NCI-H510A treated with DMSO at 0.1 percent for 48 hours (cell line): ENCODE measurements at regions not wholly inside any gene's neighbourhood (a gene's known extent, or its start where the extent isn't known, plus 50 kb on each side); places are given as distances from the start of the nearest gene placed in this dataset.
"Not testable (repeated sequence)": the region's sequence is repeated elsewhere in the genome, so short reads cannot be mapped to it uniquely, and the experiment has no call there.

ENCODE experiments used
- DNase-seq: peaks from one replicate; lab custom pipeline; 2025; lab: John Stamatoyannopoulos, UW

DNA sequence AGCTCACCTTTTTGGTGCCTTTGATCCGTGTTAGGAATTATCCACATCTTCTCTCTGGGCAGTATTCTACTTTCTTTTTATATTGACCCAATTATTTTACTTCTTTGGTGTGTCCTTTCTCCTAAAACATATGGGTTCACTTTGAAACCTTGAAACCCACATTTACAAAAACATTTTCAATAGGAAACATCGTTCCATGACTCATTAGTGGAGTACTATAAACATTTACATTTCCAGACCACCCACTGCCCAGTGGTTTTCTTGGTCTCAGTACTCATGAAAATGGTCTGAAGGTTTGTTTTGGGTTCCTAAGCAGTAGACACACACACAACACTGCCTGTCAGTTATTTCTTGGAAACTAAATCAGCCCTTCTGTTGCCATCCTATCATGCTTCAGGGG, 111.7 kb upstream of the LPCAT1 start:
- not testable (repeated sequence) for DNase-seq

DNA sequence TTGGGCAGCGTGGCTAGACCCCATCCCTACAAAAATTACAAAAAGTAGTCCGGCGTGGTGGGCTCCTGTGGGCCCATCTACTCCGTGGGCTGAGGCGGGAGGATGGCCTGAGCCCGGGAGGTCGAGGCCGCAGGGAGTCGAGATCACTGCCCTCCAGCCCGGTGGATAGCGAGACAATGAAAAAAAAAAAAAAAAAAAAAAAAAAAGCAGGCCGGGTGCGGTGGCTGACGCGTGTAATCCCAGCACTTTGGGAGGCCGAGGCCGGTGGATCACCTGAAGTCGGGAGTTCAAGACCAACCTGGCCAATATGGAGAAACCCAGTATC, 110.5 kb upstream of the LPCAT1 start:
- no peak for DNase-seq

DNA sequence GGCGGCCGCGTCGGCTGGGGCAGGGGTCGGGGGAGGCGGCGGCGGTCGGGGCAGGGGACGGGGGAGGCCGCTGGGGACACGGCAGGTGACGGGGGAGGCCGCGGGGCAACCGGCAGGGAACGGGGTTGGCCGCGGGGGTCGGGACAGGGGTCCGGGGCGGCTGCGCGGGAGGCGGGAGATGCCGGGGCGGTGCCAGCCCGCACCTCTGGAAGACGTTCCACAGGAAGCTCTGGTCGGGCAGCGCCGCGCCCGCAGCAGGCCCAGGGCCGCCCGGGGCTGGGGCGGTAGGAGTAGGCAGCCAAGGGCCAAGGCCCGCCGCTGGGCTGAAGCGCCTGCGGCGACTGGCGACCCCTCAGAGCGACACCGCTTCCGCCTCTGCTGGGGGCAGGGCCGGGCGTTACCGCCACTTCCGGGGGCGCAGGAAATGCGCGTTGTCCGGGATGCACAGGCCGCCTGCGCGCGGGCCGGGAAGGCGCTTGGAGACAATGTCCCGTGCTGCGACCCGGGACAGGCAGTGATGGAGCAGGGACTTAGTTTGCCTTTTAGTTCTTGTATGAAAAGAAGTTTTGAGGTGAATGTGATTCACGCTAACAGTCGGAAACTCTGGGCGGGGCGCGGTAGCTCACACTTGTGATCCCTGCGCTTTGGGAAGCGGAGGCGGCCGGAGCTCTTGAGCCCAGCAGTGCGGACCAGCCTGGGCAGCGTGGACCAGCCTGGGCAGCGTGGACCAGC, 110.0 kb upstream of the LPCAT1 start:
- peak; percentile 70 for DNase-seq

DNA sequence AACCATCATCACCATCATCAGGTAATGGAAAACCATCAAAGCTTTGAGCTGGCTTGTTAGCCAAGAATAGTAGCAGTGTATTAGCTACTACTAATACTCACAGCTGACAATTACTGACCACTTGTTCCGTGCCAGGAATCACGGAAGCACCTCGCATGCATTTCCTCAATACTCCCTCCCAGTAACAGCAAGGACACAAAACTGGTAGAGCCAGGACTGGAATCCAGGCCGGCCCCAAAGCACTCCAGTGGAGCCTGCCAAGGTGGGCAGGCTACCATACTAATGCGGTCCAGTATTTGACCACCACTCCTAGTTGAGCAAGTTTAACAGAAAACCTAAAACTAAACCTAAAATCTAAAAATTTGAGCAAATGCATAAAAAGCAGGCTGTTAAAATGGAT, 107.2 kb upstream of the LPCAT1 start:
- DNase-seq, result not testable (repeated sequence)

DNA sequence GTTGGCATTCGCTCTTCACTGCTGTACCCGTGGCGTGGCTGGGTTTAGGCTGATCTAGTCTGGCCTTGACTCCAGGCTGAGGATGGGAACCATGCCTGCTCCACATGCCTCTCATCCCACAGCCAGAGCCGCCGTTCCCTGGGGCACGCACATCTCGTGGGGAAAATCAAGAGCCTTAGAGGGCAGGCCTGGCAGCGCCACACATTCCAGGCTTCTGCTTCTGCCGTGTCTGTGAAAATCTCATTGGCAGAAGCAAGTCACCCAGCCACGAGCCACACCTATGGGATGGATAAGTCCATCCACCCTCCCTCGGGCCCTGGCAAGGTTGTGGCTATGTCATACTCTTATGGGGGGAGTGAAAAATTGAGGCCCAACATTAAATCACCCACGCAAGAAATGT, 102.6 kb upstream of the LPCAT1 start:
- not testable (repeated sequence) for DNase-seq

DNA sequence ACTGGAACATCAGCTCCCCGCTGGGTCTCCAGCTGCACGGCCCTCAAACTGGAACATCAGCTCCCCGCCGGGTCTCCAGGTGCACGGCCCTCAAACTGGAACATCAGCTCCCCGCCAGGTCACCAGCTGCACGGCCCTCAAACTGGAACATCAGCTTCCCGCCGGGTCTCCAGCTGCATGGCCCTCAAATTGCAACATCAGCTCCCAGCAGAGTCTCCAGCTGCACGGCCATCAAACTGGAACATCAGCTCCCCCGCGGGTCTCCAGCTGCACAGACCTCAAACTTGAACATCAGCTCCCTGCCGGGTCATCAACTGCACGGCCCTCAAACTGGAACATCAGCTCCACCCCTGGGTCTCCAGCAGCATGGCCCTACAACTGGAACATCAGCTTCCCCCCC, 95.8 kb upstream of the LPCAT1 start:
- not testable (repeated sequence) for DNase-seq

DNA sequence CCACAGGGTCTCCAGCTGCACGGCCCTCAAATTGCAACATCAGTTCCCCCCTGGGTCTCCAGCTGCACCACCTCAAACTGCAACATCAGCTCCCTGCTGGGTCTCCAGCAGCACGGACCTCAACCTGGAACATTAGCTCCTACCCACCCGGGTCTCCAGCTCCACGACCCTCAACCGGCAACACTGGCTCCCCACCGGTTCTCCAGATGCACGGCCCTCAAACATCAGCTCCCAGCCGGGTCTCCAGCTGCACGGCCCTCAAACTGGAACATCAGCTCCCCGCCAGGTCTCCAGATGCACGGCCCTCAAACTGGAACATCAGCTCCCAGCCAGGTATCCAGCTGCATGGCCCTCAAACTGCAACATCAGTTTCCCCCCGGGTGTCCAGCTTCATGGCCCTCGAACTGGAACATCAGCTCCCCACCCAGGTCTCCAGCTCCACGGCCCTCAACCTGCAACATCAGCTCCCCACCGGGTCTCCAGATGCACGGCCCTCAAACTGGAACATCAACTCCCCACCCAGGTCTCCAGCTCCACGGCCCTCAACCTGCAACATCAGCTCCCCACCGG, 94.6 kb upstream of the LPCAT1 start:
- not testable (repeated sequence) for DNase-seq

DNA sequence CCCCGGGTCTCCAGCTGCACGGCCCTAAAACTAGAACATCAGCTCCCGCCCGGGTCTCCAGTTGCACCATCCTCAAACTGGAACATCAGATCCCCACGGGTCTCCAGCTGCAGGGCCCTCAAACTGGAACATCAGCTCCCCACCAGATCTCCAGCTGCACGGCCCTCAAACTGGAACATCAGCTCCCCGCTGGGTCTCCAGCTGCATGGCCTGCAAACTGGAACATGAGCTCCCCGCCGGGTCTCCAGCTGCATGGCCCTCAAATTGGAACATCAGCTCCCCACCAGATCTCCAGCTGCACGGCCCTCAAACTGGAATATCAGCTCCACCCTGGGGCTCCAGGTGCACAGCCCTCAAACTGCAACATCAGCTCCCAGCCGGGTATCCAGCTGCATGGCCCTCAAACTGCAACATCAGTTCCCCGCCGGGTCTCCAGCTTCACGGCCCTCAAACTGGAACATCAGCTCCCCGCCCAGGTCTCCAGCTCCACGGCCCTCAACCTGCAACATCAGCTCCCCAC, 93.5 kb upstream of the LPCAT1 start:
- DNase-seq, result not testable (repeated sequence)

DNA sequence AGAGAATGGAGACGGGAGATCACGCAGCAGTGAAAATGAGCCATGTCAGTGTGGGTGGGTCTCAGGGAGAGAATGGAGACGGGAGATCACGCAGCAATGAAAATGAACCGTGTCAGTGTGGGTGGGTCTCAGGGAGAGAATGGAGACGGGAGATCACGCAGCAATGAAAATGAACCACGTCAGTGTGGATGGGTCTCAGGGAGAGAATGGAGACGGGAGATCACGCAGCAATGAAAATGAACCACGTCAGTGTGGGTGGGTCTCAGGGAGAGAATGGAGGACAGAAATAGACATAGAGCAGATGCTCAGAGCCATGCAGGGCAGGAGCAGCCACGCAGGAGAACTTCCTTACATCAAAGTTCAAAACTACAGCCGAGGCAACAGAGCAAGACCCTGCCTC, 89.8 kb upstream of the LPCAT1 start:
- DNase-seq, result not testable (repeated sequence)

DNA sequence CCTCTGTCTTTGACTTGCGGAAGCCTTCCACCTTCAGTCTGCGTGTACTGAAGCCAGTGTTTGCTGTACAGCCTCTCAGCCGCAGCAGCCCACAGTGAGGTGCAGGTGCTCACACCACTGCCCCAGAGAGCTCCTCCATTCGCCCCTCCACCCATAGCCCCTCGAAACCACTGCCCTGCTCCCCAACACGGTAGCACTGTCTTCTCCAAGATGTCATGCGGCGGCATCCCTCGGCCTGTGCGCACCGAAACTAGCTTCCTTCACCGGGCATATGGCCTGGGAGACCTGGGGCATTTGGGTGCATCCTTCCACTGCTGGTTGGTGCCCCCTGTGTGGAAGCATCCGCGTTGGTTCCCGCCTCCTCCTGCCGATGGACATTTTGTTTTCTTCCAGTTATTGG, 86.8 kb upstream of the LPCAT1 start:
- not testable (repeated sequence) for DNase-seq

DNA sequence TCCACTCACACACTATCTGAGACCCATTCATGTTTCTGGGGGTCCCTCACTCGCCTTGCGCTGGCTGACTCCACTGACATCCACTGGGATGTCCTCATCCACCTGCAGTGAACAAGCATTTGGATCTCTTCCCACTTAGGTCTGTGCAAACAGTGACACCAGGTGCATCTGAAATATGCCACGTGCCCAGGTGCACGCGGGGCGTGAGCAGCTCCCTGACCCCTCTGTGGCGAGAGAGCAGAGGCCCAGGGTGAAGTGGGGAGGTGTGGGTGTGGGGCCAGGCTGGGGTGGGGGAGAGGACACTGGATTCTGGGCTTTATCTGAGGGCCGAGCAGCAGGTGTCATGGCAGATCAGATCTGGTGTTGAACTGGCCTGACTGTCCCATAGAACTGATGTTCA, 85.4 kb upstream of the LPCAT1 start:
- not testable (repeated sequence) for DNase-seq

DNA sequence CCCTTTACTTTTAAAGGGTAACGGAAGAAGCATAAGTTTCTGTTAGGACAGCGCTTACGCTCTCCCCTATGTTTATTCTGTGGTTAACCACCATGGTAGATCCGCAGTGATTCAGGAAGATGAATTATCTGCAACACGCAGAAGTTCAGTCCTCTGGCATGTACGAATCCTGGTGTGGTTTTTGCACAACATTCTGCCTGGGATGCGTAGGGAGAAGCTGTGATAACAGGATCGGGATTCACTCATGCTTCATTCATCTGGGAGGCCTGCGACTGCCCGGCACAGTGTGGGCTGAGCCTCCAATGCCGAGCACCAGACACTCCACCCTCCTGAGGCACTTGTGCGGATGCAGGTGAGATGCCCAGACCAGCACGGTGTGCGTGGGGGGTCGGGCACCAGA, 84.6 kb upstream of the LPCAT1 start:
- not testable (repeated sequence) for DNase-seq

DNA sequence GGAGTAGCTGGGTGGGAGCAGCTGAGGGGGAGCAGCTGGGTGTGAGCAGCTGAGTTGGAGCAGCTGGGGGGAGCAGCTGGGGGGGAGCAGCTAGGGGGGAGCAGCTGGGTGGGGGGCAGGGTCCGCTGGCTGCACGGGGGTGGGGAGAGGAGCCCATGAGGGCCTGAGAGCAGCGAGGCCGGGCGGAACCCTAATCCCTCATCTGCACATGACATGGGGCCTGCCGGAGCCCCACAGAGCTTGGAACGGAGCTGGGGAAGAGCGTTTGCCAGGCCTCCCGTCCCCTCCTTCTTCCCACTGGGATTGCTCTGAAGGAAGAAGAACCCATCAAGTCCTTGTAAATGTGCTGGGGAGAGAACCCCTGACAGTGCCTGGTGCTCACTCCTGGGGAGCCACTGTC, 83.2 kb upstream of the LPCAT1 start:
- not testable (repeated sequence) for DNase-seq

DNA sequence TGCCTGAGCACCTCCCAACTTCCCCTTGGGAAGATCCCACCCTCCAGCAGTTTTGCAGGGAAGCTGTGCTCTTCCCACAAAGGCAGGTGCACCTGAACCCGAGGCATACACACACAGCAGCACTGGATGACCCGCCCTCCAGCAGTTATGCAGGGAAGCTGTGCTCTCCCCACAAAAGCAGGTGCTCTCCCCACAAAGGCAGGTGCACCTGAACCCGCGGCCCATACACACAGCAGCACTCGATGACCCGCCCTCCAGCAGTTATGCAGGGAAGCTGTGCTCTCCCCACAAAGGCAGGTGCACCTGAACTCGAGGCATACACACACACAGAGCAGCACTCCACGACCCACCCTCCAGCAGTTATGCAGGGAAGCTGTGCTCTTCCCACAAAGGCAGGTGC, 80.2 kb upstream of the LPCAT1 start:
- peak; percentile 73 for DNase-seq

DNA sequence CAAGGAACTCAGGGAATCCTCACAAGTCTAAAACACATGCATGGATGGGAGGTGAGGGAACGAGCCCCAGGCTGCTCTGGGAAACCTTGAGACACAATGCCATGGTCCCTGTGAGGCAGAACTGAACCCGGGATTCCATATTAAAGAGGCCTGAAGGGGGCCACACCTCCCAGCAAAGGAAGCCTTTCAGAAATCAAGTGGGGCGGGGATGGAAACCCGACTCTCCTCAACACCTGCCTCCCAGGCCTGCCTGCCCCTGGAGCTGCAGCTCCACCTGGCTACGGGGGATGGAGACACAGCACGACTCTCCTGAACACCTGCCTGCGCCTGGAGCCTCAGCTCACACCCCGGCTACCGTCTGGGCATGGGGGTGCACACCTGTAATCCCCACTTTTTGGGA, 77.8 kb upstream of the LPCAT1 start:
- DNase-seq, result peak; percentile 85

DNA sequence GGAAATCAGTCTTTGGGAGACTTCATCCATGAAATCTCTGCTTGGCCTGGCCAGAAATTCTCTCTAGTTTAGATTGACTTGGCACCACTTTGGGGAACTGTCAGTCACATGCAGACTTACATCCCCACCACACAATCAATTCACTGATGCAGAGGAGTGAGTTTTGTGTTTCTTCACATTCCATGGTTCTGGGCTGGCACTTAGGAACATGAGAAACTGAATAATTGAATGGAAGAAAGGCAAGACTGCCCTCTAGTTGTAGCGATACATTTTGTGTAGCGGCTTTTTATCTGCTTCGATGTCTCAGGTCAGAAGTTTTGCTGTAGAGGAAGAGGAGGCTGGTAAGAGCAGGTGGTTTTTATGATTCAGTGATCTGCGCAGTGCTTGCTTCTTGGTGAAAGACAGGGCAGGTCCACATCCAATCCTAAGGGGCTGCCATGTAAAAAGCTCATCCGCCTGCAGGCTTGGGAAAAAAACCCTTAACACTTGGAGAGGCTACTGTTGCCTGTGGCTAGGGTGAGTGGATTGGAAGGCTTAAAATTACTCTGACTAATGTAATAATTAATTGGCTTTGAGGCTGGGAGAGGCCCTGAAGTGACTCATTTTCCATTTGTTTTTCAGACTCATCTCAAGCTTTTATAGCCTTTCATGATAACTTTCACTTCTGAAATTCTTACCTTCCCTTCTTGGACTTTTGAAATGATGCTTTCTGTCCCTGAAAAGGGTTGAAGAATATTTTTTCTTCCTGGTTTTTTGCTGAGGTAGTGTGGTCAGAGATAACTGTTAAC, 75.4 kb upstream of the LPCAT1 start:
- DNase-seq, result not testable (repeated sequence)

DNA sequence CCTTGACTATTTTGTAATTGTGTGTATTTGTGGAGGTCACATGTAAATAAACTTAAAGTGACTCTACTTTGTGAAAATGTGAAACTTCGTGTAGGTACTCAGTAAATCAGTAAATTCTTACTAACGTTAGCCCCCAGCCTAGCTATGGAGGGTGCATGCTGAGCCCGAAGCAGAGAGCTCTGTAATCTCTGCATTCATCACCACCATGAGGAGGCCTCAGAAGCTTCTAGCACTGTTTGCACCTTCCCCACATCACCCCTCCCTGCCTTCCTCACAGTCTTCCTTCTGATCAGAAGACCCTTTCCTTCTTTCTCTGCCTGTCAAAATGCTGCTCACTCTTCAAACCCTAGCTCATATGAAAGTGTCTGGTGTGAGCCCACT, 73.3 kb upstream of the LPCAT1 start:
- not testable (repeated sequence) for DNase-seq

DNA sequence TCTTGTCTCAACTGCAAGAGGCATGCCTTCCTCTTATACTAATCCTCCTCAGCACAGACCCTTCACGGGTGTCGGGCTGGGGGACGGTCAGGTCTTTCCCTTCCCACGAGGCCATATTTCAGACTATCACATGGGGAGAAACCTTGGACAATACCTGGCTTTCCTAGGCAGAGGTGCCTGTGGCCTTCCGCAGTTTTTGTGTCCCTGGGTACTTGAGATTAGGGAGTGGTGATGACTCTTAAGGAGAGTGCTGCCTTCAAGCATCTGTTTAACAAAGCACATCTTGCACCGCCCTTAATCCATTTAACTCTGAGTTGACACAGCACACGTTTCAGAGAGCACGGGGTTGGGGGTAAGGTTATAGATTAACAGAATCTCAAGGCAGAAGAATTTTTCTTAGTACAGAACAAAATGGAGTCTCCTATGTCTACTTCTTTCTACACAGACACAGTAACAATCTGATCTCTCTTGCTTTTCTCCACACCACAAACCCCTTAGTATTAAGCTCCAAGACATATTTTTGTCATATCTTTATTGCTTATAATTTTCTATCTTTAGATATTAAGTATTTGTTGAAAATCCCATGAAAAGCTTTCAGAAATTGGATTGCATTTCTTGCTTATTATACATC, 72.8 kb upstream of the LPCAT1 start:
- DNase-seq, result not testable (repeated sequence)

DNA sequence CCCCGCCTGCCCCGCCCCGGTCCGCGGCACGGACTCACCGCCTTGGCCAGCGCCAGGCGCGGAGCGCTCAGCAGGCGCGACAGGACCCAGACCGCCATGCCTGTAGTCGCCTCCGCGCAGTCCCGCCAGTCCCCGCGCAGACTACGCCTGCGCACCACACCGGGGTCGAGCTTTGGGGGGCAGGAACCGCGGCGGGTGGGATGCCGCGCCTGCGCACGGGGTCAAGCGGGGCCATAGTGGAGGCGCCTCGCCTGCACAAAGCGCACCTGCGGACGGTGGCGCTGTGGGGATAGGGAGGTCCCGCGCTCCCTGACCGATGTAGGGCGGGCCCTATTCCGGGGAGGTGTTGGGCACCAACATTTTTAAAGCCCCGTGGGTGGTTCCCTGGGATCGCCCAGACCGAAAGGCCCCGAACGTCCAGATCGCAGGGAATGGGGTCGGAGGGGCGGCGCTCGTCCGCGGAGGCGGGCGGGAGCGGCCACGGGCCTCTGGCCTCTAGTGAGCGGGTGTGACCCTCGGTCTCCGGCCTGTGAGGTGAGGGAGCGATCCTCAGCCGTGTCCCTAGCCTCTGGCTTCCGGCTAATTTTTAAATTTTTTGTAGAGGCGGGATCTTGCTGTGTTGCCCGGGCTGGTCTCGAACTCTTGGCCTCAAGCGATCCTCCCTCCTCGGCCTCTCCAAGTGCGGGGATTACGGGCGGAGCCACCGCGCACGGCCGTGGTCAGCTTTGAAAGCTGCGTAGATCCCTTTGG, 70.8 kb upstream of the LPCAT1 start:
- peak; percentile 73 for DNase-seq

DNA sequence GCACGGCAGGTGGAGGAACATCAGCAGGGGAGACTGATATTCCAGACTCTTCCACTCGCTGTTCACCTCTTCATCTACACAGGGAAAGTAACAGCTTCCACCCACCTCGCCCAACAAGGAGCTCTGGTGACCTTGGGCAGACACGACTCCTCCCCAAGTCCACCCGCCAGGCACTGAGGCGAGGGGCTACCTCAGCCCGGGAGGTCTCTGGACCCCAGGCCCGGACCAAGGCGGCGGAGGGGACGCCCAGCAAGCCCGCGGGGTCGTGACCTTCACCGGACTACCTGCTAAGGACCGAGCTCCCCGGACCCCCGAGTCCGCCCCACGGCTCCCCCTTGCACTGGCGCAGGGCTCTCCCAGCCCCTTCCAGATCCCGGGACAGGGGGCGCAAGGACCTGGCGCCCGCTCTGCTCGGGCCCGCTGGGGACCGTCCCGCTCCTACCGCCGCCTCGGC, 70.2 kb upstream of the LPCAT1 start:
- DNase-seq, result no peak

DNA sequence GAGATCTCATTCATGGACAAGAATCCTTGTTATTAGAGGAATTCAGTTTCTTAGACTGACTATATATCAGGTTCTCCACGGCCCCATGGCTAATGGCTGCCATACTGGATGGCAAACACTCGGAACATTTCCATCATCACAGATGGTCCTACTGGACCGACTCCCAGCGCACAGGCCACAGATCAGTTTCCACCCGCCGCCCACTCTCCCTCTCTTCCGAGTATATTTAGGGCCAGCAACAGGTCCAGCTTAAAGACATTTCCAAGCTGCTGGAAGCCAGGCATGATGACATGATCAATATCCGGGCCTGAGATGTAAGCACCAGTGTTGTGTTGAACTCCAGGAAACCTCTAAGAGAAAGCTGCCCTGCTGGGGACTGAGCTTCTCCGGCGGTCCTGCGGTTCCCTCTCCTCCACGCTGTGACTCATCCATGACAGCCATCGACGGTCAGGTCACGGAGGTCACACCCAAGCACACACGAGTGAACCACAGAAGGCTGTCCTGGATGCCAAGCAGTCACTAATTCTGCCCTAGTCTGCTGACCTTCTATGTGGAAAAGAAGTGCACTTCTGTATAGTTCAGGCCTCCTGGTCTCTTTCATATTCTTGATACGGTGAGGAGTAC, 64.4 kb upstream of the LPCAT1 start:
- DNase-seq, result not testable (repeated sequence)
